IPS DF 6.9 (cell line): ENCODE measurements at regions not wholly inside any gene's neighbourhood (a gene's known extent, or its start where the extent isn't known, plus 50 kb on each side); places are given as distances from the start of the nearest gene placed in this dataset.

Experiments
- DNase-seq: peaks from one replicate; pipeline ENCODE4 v3.0.0-alpha.2; 2013; ENCODE audit warnings: low read depth, low spot score
- H3K27ac ChIP-seq: one replicate; pipeline ENCODE4 v1.5.1; 2013; ENCODE audit warnings: low read length, control low read depth
- H3K27me3 ChIP-seq: 2 replicates; pipeline ENCODE4 v1.6.1; 2013; ENCODE audit warnings: mild to moderate bottlenecking, low read length; ENCODE audit not compliant: control insufficient read depth, insufficient read depth
- H3K36me3 ChIP-seq: 2 replicates; pipeline ENCODE4 v1.6.1; 2013; ENCODE audit warnings: low read length; ENCODE audit not compliant: control insufficient read depth, insufficient read depth
- H3K4me1 ChIP-seq: 2 replicates; pipeline ENCODE4 v1.6.1; 2013; ENCODE audit warnings: low read length; ENCODE audit not compliant: control insufficient read depth, insufficient read depth
- H3K4me3 ChIP-seq: 2 replicates; pipeline ENCODE4 v1.5.1; 2013; ENCODE audit warnings: mild to moderate bottlenecking, low read length
- H3K9me3 ChIP-seq: 2 replicates; pipeline ENCODE4 v1.6.1; 2013; ENCODE audit warnings: low read length, inconsistent platforms; ENCODE audit not compliant: control insufficient read depth, insufficient read depth
- WGBS: extraction: QIAGEN DNeasy Blood & Tissue Kit; methylation state at CpG from one replicate; pipeline ENCODE4 v1.1.7; 2013; ENCODE audit warnings: mixed read lengths, missing lambda C conversion rate; ENCODE audit not compliant: insufficient read length, insufficient coverage; 5-methylcytosine and 5-hydroxymethylcytosine counted together

DNA sequence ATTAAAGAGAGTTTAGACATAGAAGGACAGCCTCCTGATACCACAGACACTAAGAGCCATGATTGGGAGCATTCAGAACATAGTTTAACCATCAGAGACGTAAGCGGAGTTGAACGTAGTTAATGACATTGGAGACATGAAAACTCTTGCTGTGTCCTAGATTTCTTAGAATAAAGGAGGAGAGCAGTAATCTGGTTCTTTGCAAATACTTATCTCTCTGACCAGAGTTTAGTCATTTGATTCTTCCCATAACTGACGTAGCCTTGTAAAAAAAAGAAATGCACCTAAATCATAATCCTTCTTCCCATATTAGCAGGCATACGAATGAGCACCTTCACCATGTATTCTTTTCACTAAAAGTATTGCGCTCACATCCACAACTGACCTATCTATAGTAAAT lies 433.3 kb upstream of the SMC2 start:
- no peaks in the 10 kb centered on the region for H3K36me3 ChIP-seq
- no peak for DNase-seq
- no peaks in the 10 kb centered on the region for H3K27me3 ChIP-seq
- H3K27ac ChIP-seq: no peak overlapping the region
- no peaks in the 10 kb centered on the region for H3K4me1 ChIP-seq
- no peak overlapping the region for H3K4me3 ChIP-seq
- no CpG with 5 or more reads among the region's 6 CpGs for WGBS
- peaks cover 6% of the 10 kb centered on the region for H3K9me3 ChIP-seq

DNA sequence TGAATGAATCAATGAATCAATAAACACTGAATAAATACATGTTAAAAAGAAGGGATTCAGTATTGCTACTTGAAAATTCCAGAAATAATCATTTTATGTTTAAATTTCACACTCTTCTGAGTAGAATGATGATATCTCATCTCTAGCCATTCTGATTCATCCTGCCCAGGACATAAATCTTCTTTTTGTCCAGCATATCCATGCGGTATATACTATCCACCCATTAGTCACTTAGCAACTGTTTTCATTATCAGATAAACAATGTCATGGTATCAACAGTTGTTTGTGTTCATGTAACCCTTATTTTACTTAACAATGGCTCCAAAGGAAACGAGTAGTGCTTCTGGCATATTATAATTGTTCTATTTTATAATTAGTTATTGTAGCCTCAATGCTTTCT lies 432.4 kb upstream of the SMC2 start:
- Histone ChIP-seq H3K4me1 (no peaks in the 10 kb centered on the region), H3K9me3 (peaks cover 6% of the 10 kb centered on the region), H3K27ac (no peak overlapping the region), H3K4me3 (no peak overlapping the region), H3K27me3 (no peaks in the 10 kb centered on the region), H3K36me3 (no peaks in the 10 kb centered on the region)
- DNase-seq: no peak
- no CpG with 5 or more reads among the region's 2 CpGs for WGBS

DNA sequence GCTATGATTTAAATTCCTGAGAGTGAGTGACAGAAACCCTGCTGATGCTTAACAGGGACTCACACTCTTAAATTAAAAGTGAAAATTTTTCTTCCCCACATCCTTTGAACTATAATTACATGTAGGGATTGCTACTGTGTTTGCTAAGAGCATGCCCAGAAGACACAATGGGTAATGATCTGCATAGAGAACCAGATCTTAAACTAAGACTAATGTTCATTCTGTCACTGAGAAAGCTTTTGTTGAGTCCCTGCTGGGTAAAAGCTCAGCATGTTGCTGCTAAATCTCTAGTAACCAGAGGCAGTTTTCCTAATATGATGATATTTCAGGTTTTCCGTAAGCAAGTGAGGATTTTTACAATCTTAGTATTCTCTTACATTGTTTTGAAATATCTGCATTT lies 424.8 kb upstream of the SMC2 start:
- H3K9me3 ChIP-seq: peaks cover 5% of the 10 kb centered on the region; the same call in 1 of the 2 replicates
- WGBS: no CpG with 5 or more reads among the region's 1 CpG
- H3K4me1 ChIP-seq: no peaks in the 10 kb centered on the region
- H3K36me3 ChIP-seq: no peaks in the 10 kb centered on the region
- H3K27ac ChIP-seq: no peak overlapping the region
- H3K27me3 ChIP-seq: no peaks in the 10 kb centered on the region
- H3K4me3 ChIP-seq: no peak overlapping the region
- DNase-seq: no peak

DNA sequence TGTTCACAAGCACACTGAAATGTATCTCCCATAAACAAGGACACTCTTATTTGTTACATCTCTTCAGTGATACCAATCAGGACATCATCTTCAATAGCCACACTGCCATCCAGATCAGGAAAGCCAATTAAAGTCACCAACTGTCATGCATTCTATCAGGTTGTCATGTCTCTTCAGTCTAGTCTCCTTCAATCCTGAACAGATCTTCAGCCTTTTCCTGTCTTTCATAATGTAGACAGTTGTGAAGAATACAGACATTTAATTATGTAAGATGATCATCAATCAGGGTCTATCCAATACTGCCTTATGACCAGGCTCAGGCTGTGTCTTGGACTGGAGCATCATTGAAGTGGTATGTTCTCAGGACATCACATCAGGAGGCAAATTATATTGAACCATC lies 419.8 kb upstream of the SMC2 start:
- no peaks in the 10 kb centered on the region for H3K27me3 ChIP-seq
- no peak for DNase-seq

GRCh38 chr9:103680581-103680980 lies 413.5 kb upstream of the SMC2 start:
- Histone ChIP-seq H3K4me1 (no peaks in the 10 kb centered on the region), H3K27me3 (no peaks in the 10 kb centered on the region), H3K4me3 (no peak overlapping the region), H3K9me3 (peaks cover 2% of the 10 kb centered on the region), H3K27ac (no peak overlapping the region), H3K36me3 (no peaks in the 10 kb centered on the region)
- DNase-seq: no peak

More for the DNA sequence above, 419.8 kb upstream of the SMC2 start:
- H3K27ac ChIP-seq: no peak overlapping the region
- no peaks in the 10 kb centered on the region for H3K4me1 ChIP-seq
- H3K36me3 ChIP-seq: no peaks in the 10 kb centered on the region
- no peak overlapping the region for H3K4me3 ChIP-seq
- H3K9me3 ChIP-seq: peaks cover 7% of the 10 kb centered on the region

GRCh38 chr9:103681435-103681834 lies 412.7 kb upstream of the SMC2 start:
- Histone ChIP-seq H3K27me3 (no peaks in the 10 kb centered on the region), H3K4me3 (no peak overlapping the region), H3K36me3 (no peaks in the 10 kb centered on the region), H3K9me3 (peaks cover 2% of the 10 kb centered on the region), H3K4me1 (no peaks in the 10 kb centered on the region), H3K27ac (no peak overlapping the region)
- no peak for DNase-seq
- no CpG with 5 or more reads among the region's 6 CpGs for WGBS

DNA sequence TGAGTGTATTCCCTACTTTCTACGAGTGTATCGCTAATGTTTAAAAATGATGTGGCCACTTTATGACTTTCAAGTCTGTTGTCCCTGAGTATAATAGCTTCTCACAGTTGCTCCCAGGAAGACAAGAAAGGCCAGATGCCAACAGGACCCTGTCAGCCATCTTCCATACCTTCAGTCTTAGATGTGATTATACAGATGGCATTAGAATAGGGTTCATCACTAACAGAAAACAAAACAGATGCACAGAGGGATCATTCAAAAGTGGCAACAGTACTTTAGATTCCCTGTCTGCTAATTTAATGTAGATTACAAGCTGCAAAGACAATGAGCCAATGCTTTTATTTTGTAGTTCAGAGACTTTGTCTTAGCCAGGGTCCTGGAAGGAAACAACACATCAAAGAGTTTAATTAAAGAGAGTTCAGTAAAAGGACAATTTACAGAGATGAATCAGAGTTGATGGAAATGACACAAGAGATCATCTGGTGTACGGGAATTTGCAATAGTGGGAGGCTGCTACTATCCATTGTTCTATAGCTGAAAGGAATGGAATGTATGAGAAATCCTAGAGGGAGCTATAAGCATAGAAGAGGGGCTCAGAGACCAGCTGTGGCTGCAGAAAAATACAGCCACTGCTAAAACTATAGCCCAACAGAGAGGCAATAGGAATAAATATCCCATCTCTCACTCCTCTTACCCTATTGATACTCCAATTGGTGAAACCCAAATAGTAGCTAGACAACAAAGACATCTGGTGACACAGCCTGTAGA lies 393.7 kb upstream of the SMC2 start:
- H3K36me3 ChIP-seq: no peaks in the 10 kb centered on the region
- no peak overlapping the region for H3K27ac ChIP-seq
- no peak for DNase-seq
- no peaks in the 10 kb centered on the region for H3K27me3 ChIP-seq
- WGBS: no CpG with 5 or more reads among the region's 3 CpGs
- H3K4me3 ChIP-seq: no peak overlapping the region
- H3K4me1 ChIP-seq: no peaks in the 10 kb centered on the region
- H3K9me3 ChIP-seq: peaks cover 3% of the 10 kb centered on the region

GRCh38 chr9:103702572-103702971 lies 391.5 kb upstream of the SMC2 start:
- H3K9me3 ChIP-seq: peaks cover 4% of the 10 kb centered on the region
- H3K4me1 ChIP-seq: no peaks in the 10 kb centered on the region
- H3K4me3 ChIP-seq: no peak overlapping the region
- H3K27me3 ChIP-seq: no peaks in the 10 kb centered on the region
- no peaks in the 10 kb centered on the region for H3K36me3 ChIP-seq
- H3K27ac ChIP-seq: no peak overlapping the region
- no peak for DNase-seq
- no CpG with 5 or more reads among the region's 4 CpGs for WGBS

DNA sequence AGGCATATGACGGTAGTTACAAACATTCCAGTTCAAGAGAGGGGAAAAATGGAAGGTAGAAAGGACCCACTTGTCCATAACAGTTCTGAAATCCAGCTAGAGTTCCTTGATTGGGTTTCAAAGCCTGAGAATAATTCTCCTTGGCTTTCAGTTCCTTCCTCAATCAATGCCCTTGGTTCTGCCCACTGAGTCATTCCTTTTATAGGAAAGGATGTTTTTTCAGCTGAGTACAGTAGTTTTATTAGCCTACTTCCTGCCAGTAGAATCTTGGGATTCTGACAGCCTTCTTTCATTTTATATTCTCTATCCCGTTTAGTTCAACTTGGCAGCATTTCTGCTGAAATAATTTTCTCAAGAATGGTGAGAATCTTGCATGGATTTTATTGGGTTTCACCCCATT lies 386.9 kb upstream of the SMC2 start:
- peaks cover 5% of the 10 kb centered on the region for H3K9me3 ChIP-seq
- no peak overlapping the region for H3K4me3 ChIP-seq
- WGBS: no CpG with 5 or more reads among the region's 2 CpGs
- H3K27ac ChIP-seq: no peak overlapping the region
- no peaks in the 10 kb centered on the region for H3K27me3 ChIP-seq
- DNase-seq: no peak
- H3K36me3 ChIP-seq: no peaks in the 10 kb centered on the region
- no peaks in the 10 kb centered on the region for H3K4me1 ChIP-seq

- DNase-seq: no peak
- Histone ChIP-seq H3K4me1 (no peaks in the 10 kb centered on the region), H3K36me3 (no peaks in the 10 kb centered on the region), H3K27ac (no peak overlapping the region), H3K4me3 (no peak overlapping the region), H3K9me3 (peaks cover 7% of the 10 kb centered on the region), H3K27me3 (no peaks in the 10 kb centered on the region)
These were observed 384.7 kb upstream of the SMC2 start for GRCh38 chr9:103709366-103709765.

- DNase-seq: no peak
- Histone ChIP-seq H3K36me3 (no peaks in the 10 kb centered on the region), H3K4me1 (no peaks in the 10 kb centered on the region), H3K27me3 (no peaks in the 10 kb centered on the region), H3K4me3 (no peak overlapping the region), H3K9me3 (peaks cover 6% of the 10 kb centered on the region; the same call in 1 of the 2 replicates), H3K27ac (no peak overlapping the region)
- no CpG with 5 or more reads among the region's 3 CpGs for WGBS
These were observed 380.5 kb upstream of the SMC2 start for GRCh38 chr9:103713631-103714030.
